ENCODE measurements at regions not wholly inside any gene's neighbourhood (a gene's known extent, or its start where the extent isn't known, plus 50 kb on each side); places are given as distances from the start of the nearest gene placed in this dataset.

GRCh38 chr6:6897140-6897539 is 210.6 kb upstream of the RREB1 start:
- Mint-ChIP-seq H3K4me3 (no peak overlapping the region), H3K36me3 (ENCODE audit: low read depth) (no peaks in the 10 kb centered on the region), H3K4me1 (peaks cover 12% of the 10 kb centered on the region; the same call in 2 of the 3 replicates), H3K27me3 (ENCODE audit: insufficient read depth, low read depth, poor library complexity) (peaks cover 3% of the 10 kb centered on the region), H3K9me3 (peaks cover 3% of the 10 kb centered on the region; the same call in 2 of the 3 replicates), H3K27ac (no peak overlapping the region)
- Histone ChIP-seq H3K9me2 (ENCODE audit: insufficient read depth) (no peaks in the 10 kb centered on the region; the same call in 1 of the 2 replicates), H3K79me2 (replicated peaks; ENCODE audit: insufficient read depth) (no peaks in the 10 kb centered on the region), H3F3A (replicated peaks; ENCODE audit: low read depth) (no peaks in the 10 kb centered on the region), H3K27me3 (ENCODE audit: insufficient read depth) (no peaks in the 10 kb centered on the region), H4K20me1 (replicated peaks; ENCODE audit: insufficient read depth) (no peaks in the 10 kb centered on the region), H3K36me3 (ENCODE audit: insufficient read depth) (no peaks in the 10 kb centered on the region), H3K4me1 (ENCODE audit: insufficient read depth) (no peaks in the 10 kb centered on the region), H3K27ac (ENCODE audit: low read depth) (no peak overlapping the region), H3K4me2 (no peak overlapping the region), H3K4me3 (no peak overlapping the region), H2AFZ (no peak overlapping the region)
- DNase-seq (ENCODE audit: low spot score) (no peak), ATAC-seq (no peak)
- TF ChIP-seq ZNF331 (CRISPR knock-in tag; IDR thresholded peaks at IDR 0.05; ENCODE audit: low read depth) (no peak), ETS1 (IDR thresholded peaks at IDR 0.05) (no peak), REST (IDR thresholded peaks at IDR 0.05; ENCODE audit: unreplicated experiment) (no peak), ZNF114 (CRISPR knock-in tag; IDR thresholded peaks at IDR 0.05) (no peak)

DNA sequence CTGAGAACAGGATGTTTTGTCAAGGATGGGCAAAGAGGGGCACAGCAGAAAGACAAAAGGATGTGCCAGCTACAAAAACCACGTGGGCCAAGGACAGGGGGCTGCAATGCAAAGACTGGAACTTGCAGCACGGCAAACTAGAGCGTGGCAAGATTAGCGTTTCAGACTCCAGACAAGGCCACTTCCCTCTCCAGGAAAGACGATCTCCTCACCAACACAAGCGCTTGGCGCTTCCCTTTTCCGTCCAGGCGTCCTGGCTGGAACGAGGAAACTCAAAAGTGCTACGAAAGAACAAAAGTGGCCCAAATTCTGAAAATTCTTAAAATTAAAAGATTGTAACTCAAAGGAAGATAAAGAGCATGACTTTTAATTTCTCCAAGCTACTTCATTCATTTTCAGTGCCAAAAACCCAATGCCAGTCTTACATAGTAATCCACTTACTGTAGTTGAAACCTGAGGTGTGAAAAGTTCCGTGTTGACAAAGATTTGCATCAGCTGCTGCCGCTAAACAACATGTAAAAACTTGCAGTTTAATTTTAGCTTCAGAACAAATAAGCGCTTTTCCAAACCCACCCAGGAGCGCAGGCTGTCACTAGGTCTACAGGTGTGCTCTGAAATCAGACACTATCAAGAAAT is 207.1 kb upstream of the RREB1 start:
- H3K27ac ChIP-seq (ENCODE audit: low read depth) = no peak overlapping the region
- H3K36me3 Mint-ChIP-seq (ENCODE audit: low read depth) = no peaks in the 10 kb centered on the region

More for the DNA sequence above, 207.1 kb upstream of the RREB1 start:
- Histone ChIP-seq H3K4me3 (no peak overlapping the region), H3K9me2 (ENCODE audit: insufficient read depth) (no peaks in the 10 kb centered on the region; the same call in 1 of the 2 replicates), H3K4me2 (no peak overlapping the region), H2AFZ (peak overlapping the region; percentile 76), H3K36me3 (ENCODE audit: insufficient read depth) (no peaks in the 10 kb centered on the region), H3K79me2 (replicated peaks; ENCODE audit: insufficient read depth) (no peaks in the 10 kb centered on the region), H3F3A (replicated peaks; ENCODE audit: low read depth) (no peaks in the 10 kb centered on the region), H4K20me1 (replicated peaks; ENCODE audit: insufficient read depth) (no peaks in the 10 kb centered on the region), H3K27me3 (ENCODE audit: insufficient read depth) (no peaks in the 10 kb centered on the region), H3K4me1 (ENCODE audit: insufficient read depth) (no peaks in the 10 kb centered on the region)
- TF ChIP-seq JUNB (IDR thresholded peaks at IDR 0.05; ENCODE audit: unreplicated experiment) (no peak), POLR2AphosphoS5 (IDR thresholded peaks at IDR 0.05; ENCODE audit: low read depth) (no peak), EZH2 (IDR thresholded peaks at IDR 0.05; ENCODE audit: low read depth, unreplicated experiment) (no peak), CTCF (conservative IDR thresholded peaks at IDR 0.05; ENCODE audit: low read depth in 2 of 2) (no peak), CREB1 (CRISPR knock-in tag; IDR thresholded peaks at IDR 0.05; ENCODE audit: low read depth) (no peak)
- H3K9me3 Mint-ChIP-seq = peaks cover 3% of the 10 kb centered on the region; the same call in 2 of the 3 replicates
- H3K27me3 Mint-ChIP-seq (ENCODE audit: insufficient read depth, low read depth, poor library complexity) = peaks cover 3% of the 10 kb centered on the region
- peak overlapping the region; percentile 39; the same call in 1 of the 2 replicates for H3K27ac Mint-ChIP-seq
- DNase-seq (ENCODE audit: low spot score) (no peak), ATAC-seq (no peak)
- H3K4me3 Mint-ChIP-seq = no peak overlapping the region
- H3K4me1 Mint-ChIP-seq = peaks cover 6% of the 10 kb centered on the region; the same call in 2 of the 3 replicates
